HL-60 (cell line): ENCODE measurements at regions not wholly inside any gene's neighbourhood (a gene's known extent, or its start where the extent isn't known, plus 50 kb on each side); places are given as distances from the start of the nearest gene placed in this dataset.

Experiments
- DNase-seq, 2 experiments: peaks; one replicate each; pipeline ENCODE4 v3.0.0-alpha.2; 2010 to 2020; ENCODE audit warnings: low read depth in 1 of 2, low spot score in 1 of 2
- H3K27ac ChIP-seq: fragments of 250-450 bp; sonication (Bioruptor Pico); replicated peaks from 2 replicates; pipeline ENCODE4 v1.5.1; 2020; ENCODE audit warnings: mild to moderate bottlenecking, moderate library complexity
- H3K27me3 ChIP-seq: fragments of 250-450 bp; sonication (Bioruptor Pico); 2 replicates; pipeline ENCODE4 v1.5.1; 2021; ENCODE audit warnings: mild to moderate bottlenecking, moderate library complexity; ENCODE audit not compliant: insufficient read depth, poor library complexity, severe bottlenecking
- H3K4me3 ChIP-seq: replicated peaks from 2 replicates; pipeline ENCODE4 v1.5.1; 2011; ENCODE audit warnings: mild to moderate bottlenecking, control low read depth, low read length; ENCODE audit not compliant: insufficient read depth
- GABPA ChIP-seq: IDR thresholded peaks from 2 replicates; pipeline ENCODE4 v1.6.1; 2012; ENCODE audit warnings: low read depth
- POLR2AphosphoS5 ChIP-seq: IDR thresholded peaks from 2 replicates; pipeline ENCODE4 v1.6.1; 2012; ENCODE audit warnings: low read depth
- SPI1 ChIP-seq: IDR thresholded peaks from 2 replicates; pipeline ENCODE4 v1.6.1; 2012; ENCODE audit warnings: low read depth, mild to moderate bottlenecking, borderline replicate concordance
- TF ChIP-seq, protein P1 (sequence below): IDR thresholded peaks from one replicate; pipeline ENCODE4 v1.5.1; 2011; ENCODE audit warnings: low read length, control low read depth, inconsistent platforms; ENCODE audit not compliant: insufficient read depth
- TF ChIP-seq, protein P2 (sequence below): IDR thresholded peaks from 2 replicates; pipeline ENCODE4 v1.6.1; 2012; ENCODE audit warnings: low read depth; ENCODE audit not compliant: insufficient replicate concordance

DNA sequence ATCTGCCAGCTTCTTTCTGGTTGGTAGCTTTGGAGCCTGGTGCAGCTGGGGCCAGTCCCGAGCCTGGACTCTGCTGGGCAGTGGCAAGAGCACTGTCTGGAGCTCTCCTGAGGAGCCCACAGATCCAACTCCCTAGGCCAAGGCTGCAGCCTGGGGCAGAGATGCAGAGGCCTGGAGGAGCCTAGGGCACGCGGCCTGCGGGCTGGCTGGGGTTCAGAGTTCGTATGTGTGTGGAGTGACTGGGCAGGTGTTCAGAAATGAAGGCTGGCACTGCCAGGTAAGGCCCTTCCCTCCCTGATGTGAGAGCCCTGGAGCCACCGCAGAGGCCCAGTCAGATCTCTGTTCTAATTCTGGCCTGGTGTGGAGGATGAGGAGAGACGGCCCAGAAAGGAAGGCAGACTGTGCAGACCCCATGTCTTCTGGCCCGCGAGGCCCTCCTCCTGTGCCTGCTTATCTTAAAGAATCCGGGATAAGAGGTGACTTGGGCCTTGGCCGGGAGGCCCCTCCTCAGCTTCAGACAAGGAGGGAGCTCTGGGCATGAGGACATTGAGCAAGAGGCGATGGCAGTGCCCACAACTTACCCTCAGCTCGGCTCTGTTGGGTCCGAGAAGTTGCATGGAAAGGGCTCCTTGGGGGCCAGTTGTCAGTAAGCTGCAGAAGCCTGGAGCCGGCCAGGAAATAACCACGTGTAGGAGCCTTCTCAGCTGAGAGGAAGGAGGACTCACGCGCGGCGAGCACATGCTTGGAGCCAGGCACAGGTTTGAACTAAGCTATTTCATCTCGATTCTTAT is 62.2 kb upstream of the B3GAT1 start:
- DNase-seq, result no peak
- no peak overlapping the region for H3K4me3 ChIP-seq
- TF ChIP-seq, protein P1, sequence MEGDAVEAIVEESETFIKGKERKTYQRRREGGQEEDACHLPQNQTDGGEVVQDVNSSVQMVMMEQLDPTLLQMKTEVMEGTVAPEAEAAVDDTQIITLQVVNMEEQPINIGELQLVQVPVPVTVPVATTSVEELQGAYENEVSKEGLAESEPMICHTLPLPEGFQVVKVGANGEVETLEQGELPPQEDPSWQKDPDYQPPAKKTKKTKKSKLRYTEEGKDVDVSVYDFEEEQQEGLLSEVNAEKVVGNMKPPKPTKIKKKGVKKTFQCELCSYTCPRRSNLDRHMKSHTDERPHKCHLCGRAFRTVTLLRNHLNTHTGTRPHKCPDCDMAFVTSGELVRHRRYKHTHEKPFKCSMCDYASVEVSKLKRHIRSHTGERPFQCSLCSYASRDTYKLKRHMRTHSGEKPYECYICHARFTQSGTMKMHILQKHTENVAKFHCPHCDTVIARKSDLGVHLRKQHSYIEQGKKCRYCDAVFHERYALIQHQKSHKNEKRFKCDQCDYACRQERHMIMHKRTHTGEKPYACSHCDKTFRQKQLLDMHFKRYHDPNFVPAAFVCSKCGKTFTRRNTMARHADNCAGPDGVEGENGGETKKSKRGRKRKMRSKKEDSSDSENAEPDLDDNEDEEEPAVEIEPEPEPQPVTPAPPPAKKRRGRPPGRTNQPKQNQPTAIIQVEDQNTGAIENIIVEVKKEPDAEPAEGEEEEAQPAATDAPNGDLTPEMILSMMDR, result no peak
- TF ChIP-seq, protein P2, sequence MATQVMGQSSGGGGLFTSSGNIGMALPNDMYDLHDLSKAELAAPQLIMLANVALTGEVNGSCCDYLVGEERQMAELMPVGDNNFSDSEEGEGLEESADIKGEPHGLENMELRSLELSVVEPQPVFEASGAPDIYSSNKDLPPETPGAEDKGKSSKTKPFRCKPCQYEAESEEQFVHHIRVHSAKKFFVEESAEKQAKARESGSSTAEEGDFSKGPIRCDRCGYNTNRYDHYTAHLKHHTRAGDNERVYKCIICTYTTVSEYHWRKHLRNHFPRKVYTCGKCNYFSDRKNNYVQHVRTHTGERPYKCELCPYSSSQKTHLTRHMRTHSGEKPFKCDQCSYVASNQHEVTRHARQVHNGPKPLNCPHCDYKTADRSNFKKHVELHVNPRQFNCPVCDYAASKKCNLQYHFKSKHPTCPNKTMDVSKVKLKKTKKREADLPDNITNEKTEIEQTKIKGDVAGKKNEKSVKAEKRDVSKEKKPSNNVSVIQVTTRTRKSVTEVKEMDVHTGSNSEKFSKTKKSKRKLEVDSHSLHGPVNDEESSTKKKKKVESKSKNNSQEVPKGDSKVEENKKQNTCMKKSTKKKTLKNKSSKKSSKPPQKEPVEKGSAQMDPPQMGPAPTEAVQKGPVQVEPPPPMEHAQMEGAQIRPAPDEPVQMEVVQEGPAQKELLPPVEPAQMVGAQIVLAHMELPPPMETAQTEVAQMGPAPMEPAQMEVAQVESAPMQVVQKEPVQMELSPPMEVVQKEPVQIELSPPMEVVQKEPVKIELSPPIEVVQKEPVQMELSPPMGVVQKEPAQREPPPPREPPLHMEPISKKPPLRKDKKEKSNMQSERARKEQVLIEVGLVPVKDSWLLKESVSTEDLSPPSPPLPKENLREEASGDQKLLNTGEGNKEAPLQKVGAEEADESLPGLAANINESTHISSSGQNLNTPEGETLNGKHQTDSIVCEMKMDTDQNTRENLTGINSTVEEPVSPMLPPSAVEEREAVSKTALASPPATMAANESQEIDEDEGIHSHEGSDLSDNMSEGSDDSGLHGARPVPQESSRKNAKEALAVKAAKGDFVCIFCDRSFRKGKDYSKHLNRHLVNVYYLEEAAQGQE, result no peak
- TF ChIP-seq GABPA (no peak), POLR2AphosphoS5 (no peak), SPI1 (no peak)
- H3K27me3 ChIP-seq, result peaks cover 2% of the 10 kb centered on the region
- no peak overlapping the region for H3K27ac ChIP-seq

DNA sequence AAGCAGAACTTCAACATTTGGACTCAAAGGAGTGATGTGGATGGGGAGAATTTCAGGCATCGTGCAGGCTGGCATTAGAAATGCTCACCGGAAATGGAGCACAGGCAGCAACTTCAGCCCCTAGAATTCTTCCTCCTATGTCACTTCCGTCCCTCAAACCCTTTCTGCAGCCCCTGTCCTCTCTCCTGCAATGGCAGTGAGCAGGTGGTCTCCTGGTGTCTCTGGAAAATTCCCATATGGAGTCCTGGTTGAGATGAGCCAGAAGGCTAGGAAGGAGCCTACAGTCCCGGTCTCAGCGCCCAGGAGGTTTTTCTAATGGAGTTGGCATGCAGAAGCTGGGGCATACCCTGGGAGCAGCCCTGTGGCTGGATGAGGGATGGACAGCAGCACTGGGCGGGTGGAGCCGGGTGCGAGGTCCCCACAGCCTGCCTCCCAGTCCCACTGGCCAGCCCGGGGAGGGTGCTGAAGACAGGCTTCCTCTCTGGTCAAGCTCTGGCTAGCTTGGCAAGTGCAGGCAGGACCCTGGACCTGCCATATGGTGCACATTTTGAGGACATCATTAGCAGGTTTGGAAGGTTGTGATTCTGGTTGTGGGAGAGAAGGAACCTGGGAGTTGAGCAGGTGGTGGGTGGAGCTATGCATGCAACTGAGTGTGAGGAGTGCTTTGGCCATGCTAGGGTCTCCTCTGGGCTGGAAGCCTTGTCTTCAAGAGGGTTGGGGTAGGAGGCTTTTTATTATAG is 59.8 kb upstream of the B3GAT1 start:
- Histone ChIP-seq H3K4me3 (no peak overlapping the region), H3K27me3 (peaks cover 2% of the 10 kb centered on the region), H3K27ac (no peak overlapping the region)
- DNase-seq, result no peak
- TF ChIP-seq POLR2AphosphoS5 (no peak), SPI1 (no peak), GABPA (no peak)
- TF ChIP-seq, protein P2, result no peak
- TF ChIP-seq, protein P1, result no peak

DNA sequence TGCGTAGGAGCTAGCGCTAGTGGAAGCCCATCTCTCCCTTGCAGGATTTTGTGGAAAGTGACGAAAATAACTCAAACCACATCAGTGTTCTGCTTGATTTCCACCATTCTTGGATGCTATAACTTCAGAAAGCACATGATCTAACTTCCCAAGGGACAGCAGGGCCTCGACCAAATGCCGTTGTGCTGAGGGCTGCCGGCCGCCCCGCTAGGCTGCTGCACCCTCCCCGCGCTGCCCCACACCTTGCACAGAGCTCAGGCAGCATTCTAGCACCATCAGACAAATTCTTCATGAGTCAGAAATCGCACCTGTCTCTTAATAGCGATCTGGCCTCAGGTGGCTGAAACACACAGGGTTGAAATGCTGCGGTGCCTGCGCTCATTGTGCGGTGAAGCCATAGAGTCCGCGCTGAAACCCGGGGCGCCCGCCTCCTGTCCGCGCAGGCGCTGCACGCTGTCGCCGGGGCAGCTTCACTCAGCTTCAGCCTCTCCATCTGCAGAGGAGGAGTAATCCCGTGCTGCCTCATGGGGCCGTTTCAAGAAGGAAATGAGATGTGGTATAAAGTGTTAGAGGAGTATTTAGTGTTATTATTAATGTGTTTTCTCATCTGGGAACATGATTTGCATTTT is 59.2 kb upstream of the B3GAT1 start:
- Histone ChIP-seq H3K4me3 (no peak overlapping the region), H3K27me3 (peaks cover 2% of the 10 kb centered on the region), H3K27ac (no peak overlapping the region)
- TF ChIP-seq, protein P2, result no peak
- no peak for TF ChIP-seq GABPA
- no peak for DNase-seq
